ENCODE measurements at regions not wholly inside any gene's neighbourhood (a gene's known extent, or its start where the extent isn't known, plus 50 kb on each side); places are given as distances from the start of the nearest gene placed in this dataset.

DNA sequence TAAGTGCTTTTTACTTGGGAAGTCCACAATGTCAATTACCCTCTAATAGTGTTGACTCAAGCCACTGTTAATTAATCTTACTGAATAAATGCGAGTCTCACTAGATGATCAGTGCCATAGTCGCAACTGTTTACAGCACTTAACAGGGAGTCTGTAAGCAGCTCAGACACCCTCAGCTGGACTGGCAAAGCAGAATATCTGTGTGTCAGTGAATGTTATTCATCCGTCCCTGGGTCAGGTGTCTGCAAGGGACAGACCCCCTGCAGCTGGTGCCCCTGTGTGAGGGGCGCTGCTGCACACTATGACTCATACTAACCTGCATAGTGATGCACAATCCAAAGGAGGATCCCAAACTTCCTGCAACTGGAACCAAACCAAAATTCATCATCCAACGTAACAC, 306.5 kb downstream of the HHIPL2 start:
- H3K9me3 ChIP-seq (ENCODE audit: control insufficient read depth, low read length): no peaks in the 10 kb centered on the region
- H3K4me3 ChIP-seq (ENCODE audit: low read length): no peak overlapping the region
- no peaks in the 10 kb centered on the region for H3K27me3 ChIP-seq (ENCODE audit: control insufficient read depth, insufficient read depth, low read length, poor library complexity, severe bottlenecking)
- Mint-ChIP-seq H3K27me3 (ENCODE audit: insufficient read depth) (peaks cover 9% of the 10 kb centered on the region), H3K9me3 (no peaks in the 10 kb centered on the region), H3K27ac (no peak overlapping the region), H3K4me1 (peaks cover 24% of the 10 kb centered on the region), H3K4me3 (no peak overlapping the region), H3K36me3 (ENCODE audit: low read depth) (no peaks in the 10 kb centered on the region)
- no peak overlapping the region for H3K9ac ChIP-seq (ENCODE audit: extremely low read depth, low read length, poor library complexity, severe bottlenecking)
- TF ChIP-seq, protein P1, sequence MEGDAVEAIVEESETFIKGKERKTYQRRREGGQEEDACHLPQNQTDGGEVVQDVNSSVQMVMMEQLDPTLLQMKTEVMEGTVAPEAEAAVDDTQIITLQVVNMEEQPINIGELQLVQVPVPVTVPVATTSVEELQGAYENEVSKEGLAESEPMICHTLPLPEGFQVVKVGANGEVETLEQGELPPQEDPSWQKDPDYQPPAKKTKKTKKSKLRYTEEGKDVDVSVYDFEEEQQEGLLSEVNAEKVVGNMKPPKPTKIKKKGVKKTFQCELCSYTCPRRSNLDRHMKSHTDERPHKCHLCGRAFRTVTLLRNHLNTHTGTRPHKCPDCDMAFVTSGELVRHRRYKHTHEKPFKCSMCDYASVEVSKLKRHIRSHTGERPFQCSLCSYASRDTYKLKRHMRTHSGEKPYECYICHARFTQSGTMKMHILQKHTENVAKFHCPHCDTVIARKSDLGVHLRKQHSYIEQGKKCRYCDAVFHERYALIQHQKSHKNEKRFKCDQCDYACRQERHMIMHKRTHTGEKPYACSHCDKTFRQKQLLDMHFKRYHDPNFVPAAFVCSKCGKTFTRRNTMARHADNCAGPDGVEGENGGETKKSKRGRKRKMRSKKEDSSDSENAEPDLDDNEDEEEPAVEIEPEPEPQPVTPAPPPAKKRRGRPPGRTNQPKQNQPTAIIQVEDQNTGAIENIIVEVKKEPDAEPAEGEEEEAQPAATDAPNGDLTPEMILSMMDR (conservative IDR thresholded peaks at IDR 0.05): no peak
- H3K27ac ChIP-seq (ENCODE audit: low read depth, low read length): no peak overlapping the region
- no peaks in the 10 kb centered on the region for H3K36me3 ChIP-seq (ENCODE audit: control insufficient read depth, insufficient read depth, low read length)
- no peaks in the 10 kb centered on the region for H3K4me1 ChIP-seq (ENCODE audit: control insufficient read depth, insufficient read depth, low read length)
- no peak for DNase-seq
- 89 to 93% methylated on average over 2 to 5 of the region's 5 CpGs for WGBS, 2 experiments (ENCODE audit: insufficient coverage in 1 of 2, insufficient read length in 1 of 2)

DNA sequence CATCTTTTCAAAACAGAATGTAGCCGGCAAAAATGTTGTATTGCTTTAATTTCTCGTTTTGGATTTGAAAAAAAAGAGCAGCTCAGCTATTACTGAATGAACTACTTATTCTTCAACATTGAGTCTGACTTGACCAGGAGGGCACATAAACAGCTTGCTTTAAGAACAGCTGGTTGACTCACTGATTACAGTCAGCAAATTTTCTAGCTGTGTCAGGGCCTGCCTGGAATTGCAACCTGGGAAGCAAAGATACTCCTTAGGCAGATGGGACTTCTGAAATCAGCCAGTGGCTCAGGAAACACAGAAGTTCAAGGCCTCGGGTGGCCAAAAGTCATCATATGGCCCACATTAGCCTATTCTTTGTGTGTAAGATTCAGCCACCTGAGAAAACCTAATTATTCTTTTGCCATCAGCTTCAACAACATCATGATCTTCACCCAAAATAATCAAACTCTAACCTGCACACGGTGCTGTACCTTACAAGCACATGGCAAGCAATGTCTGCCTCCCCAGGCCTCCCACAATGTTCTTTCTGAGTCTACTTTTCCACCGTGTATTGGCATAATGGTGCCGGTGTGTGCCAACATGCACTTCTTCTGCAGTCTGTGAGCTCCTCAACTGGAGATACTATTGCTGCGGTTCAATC, 307.2 kb downstream of the HHIPL2 start:
- no peaks in the 10 kb centered on the region for H3K36me3 Mint-ChIP-seq (ENCODE audit: low read depth)

DNA sequence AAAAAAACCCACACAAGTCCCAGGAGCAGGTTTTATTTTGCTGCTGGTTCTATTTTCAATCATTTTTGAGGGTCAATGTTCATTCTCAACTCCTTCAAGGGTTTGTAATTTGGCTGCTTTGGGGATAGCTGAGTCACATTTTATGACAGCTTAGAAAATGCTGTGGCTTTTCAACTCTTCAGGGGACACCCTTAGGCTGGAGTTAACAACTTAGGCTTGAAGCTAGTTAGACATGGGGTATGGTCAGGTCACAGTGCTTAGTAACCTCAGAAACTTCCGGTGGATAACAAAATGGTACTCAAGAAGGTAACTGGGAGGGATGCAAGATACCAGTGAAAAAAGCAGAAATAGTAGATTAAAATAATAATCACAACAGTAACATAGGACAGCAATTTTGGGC, 308.8 kb downstream of the HHIPL2 start:
- Histone ChIP-seq H3K27me3 (ENCODE audit: control insufficient read depth, insufficient read depth, low read length, poor library complexity, severe bottlenecking) (no peaks in the 10 kb centered on the region), H3K9me3 (ENCODE audit: control insufficient read depth, low read length) (no peaks in the 10 kb centered on the region), H3K36me3 (ENCODE audit: control insufficient read depth, insufficient read depth, low read length) (no peaks in the 10 kb centered on the region), H3K9ac (ENCODE audit: extremely low read depth, low read length, poor library complexity, severe bottlenecking) (no peak overlapping the region), H3K4me3 (ENCODE audit: low read length) (no peak overlapping the region), H3K27ac (ENCODE audit: low read depth, low read length) (no peak overlapping the region), H3K4me1 (ENCODE audit: control insufficient read depth, insufficient read depth, low read length) (peaks cover 3% of the 10 kb centered on the region)
- peaks cover 9% of the 10 kb centered on the region for H3K27me3 Mint-ChIP-seq (ENCODE audit: insufficient read depth)
- DNase-seq: no peak
- no peak overlapping the region for H3K27ac Mint-ChIP-seq
- no peaks in the 10 kb centered on the region for H3K9me3 Mint-ChIP-seq
- no peak overlapping the region for H3K4me3 Mint-ChIP-seq
- 96% methylated on average over 1 of the region's 1 CpG; no CpG with 5 or more reads in 1 of the 2 experiments for WGBS, 2 experiments (ENCODE audit: insufficient coverage in 1 of 2, insufficient read length in 1 of 2)
- H3K36me3 Mint-ChIP-seq (ENCODE audit: low read depth): no peaks in the 10 kb centered on the region
- TF ChIP-seq, protein P1 (conservative IDR thresholded peaks at IDR 0.05): no peak
- peaks cover 31% of the 10 kb centered on the region for H3K4me1 Mint-ChIP-seq

More for the DNA sequence above, 307.2 kb downstream of the HHIPL2 start:
- Mint-ChIP-seq H3K4me1 (peaks cover 23% of the 10 kb centered on the region), H3K9me3 (no peaks in the 10 kb centered on the region), H3K4me3 (no peak overlapping the region), H3K27me3 (ENCODE audit: insufficient read depth) (peaks cover 9% of the 10 kb centered on the region), H3K27ac (no peak overlapping the region)
- no peak overlapping the region for H3K4me3 ChIP-seq (ENCODE audit: low read length)
- TF ChIP-seq, protein P1 (conservative IDR thresholded peaks at IDR 0.05): no peak
- H3K9me3 ChIP-seq (ENCODE audit: control insufficient read depth, low read length): no peaks in the 10 kb centered on the region
- no peaks in the 10 kb centered on the region for H3K4me1 ChIP-seq (ENCODE audit: control insufficient read depth, insufficient read depth, low read length)
- H3K9ac ChIP-seq (ENCODE audit: extremely low read depth, low read length, poor library complexity, severe bottlenecking): no peak overlapping the region
- H3K36me3 ChIP-seq (ENCODE audit: control insufficient read depth, insufficient read depth, low read length): no peaks in the 10 kb centered on the region
- DNase-seq: no peak
- H3K27ac ChIP-seq (ENCODE audit: low read depth, low read length): no peak overlapping the region
- no peaks in the 10 kb centered on the region for H3K27me3 ChIP-seq (ENCODE audit: control insufficient read depth, insufficient read depth, low read length, poor library complexity, severe bottlenecking)
- 82 to 91% methylated on average over 5 to 7 of the region's 7 CpGs for WGBS, 2 experiments (ENCODE audit: insufficient coverage in 1 of 2, insufficient read length in 1 of 2)
